B cell (primary cell): ENCODE measurements at regions not wholly inside any gene's neighbourhood (a gene's known extent, or its start where the extent isn't known, plus 50 kb on each side); places are given as distances from the start of the nearest gene placed in this dataset.

ENCODE experiments used
- ATAC-seq: fragments of 200-7000 bp; cut with Tn5 transposase; one replicate; pipeline ENCODE4 v1.10.0; 2021; ENCODE audit warnings: low read depth, mild to moderate bottlenecking, moderate number of reproducible peaks, moderate library complexity
- CTCF ChIA-PET: fragments of 350-600 bp; sonication (Branson Sonifier 250); formaldehyde crosslinking; loops from one replicate; lab custom pipeline; 2021; ENCODE audit warnings: antibody characterized with exemption, inconsistent platforms; lab: Charles Lee
- POLR2A ChIA-PET: fragments of 350-600 bp; sonication (Branson Sonifier 250); formaldehyde crosslinking; loops from one replicate; lab custom pipeline; 2021; ENCODE audit warnings: antibody characterized with exemption; lab: Charles Lee
- DNase-seq: peaks from one replicate; pipeline ENCODE4 v3.0.0; 2013
- H2AFZ ChIP-seq: 2 replicates; pipeline ENCODE4 v1.6.1; 2012; ENCODE audit warnings: mild to moderate bottlenecking, low read depth, low read length; ENCODE audit not compliant: insufficient read depth, poor library complexity, severe bottlenecking
- H3K27ac ChIP-seq, 2 donors: 1 replicate in 1 of 2; 2 replicates in 1 of 2; pipeline ENCODE4 v1.5.1; 2012 to 2013; ENCODE audit warnings: low read length in 2 of 2, mild to moderate bottlenecking in 2 of 2, moderate library complexity in 1 of 2
- H3K27me3 ChIP-seq, 4 experiments: fragments of 200-600 bp in 1 of 4; sonication (generic) in 1 of 4; replicated peaks in 1 of 4; 1 replicate in 2 of 4; 2 replicates in 2 of 4; pipeline versions ENCODE4 v1.6.1 to v1.7.0; 2013 to 2016; ENCODE audit warnings: low read length in 3 of 4, mild to moderate bottlenecking in 2 of 4, mixed read lengths in 1 of 4, moderate library complexity in 1 of 4; ENCODE audit not compliant: insufficient read depth in 4 of 4, control insufficient read depth in 3 of 4; ENCODE audit errors: control extremely low read depth in 1 of 4
- H3K36me3 ChIP-seq, 2 experiments: replicated peaks in 1 of 2; 1 replicate in 1 of 2; 2 replicates in 1 of 2; pipeline versions ENCODE4 v1.6.1 to v1.7.1; 2013; ENCODE audit warnings: low read length in 1 of 2; ENCODE audit not compliant: insufficient read depth in 2 of 2, control insufficient read depth in 1 of 2; ENCODE audit errors: control extremely low read depth in 1 of 2, extremely low read depth in 1 of 2
- H3K4me1 ChIP-seq, 2 donors: fragments of 200-600 bp in 1 of 2; sonication (generic) in 1 of 2; 1 replicate in 1 of 2; 2 replicates in 1 of 2; pipeline versions ENCODE4 v1.5.1 to v1.6.1; 2013 to 2017; ENCODE audit warnings: low read length in 2 of 2; ENCODE audit not compliant: control insufficient read depth in 2 of 2, insufficient read depth in 2 of 2
- H3K4me2 ChIP-seq: replicated peaks from 2 replicates; pipeline ENCODE3; 2012; ENCODE audit warnings: mild to moderate bottlenecking, low read depth, low read length; ENCODE audit not compliant: poor library complexity, severe bottlenecking
- H3K4me3 ChIP-seq, 5 experiments: fragments of 200-600 bp in 1 of 5; sonication (generic) in 1 of 5; 1 replicate in 3 of 5; 2 replicates in 2 of 5; pipeline versions ENCODE4 v1.5.1 to v1.7.0; 2011 to 2016; ENCODE audit warnings: low read length in 4 of 5, mild to moderate bottlenecking in 4 of 5, low read depth in 2 of 5, control low read depth in 1 of 5, moderate library complexity in 1 of 5; ENCODE audit not compliant: insufficient read depth in 1 of 5; ENCODE audit errors: control extremely low read depth in 1 of 5, extremely low read depth in 1 of 5
- H3K79me2 ChIP-seq: fragments of 200-600 bp; sonication (generic); one replicate; pipeline ENCODE4 v1.6.0; 2016; ENCODE audit warnings: low read length; ENCODE audit not compliant: control insufficient read depth, insufficient read depth
- H3K9ac ChIP-seq: fragments of 200-600 bp; sonication (generic); 2 replicates; pipeline ENCODE4 v1.6.1; 2017; ENCODE audit warnings: mild to moderate bottlenecking, low read length, moderate library complexity
- H3K9me3 ChIP-seq, 3 donors: one replicate each; pipeline versions ENCODE4 v1.6.1 to v1.7.1; 2013; ENCODE audit warnings: low read length in 2 of 3; ENCODE audit not compliant: control insufficient read depth in 2 of 3, insufficient read depth in 1 of 3; ENCODE audit errors: control extremely low read depth in 1 of 3
- H4K20me1 ChIP-seq: 2 replicates; pipeline ENCODE4 v1.6.0; 2012; ENCODE audit warnings: mild to moderate bottlenecking, low read length; ENCODE audit not compliant: insufficient read depth, control insufficient read depth, poor library complexity, severe bottlenecking
- H3K27ac Mint-ChIP-seq: one replicate; pipeline ENCODE4 v1.8.0; 2021; ENCODE audit warnings: mixed read lengths
- H3K27me3 Mint-ChIP-seq: one replicate; pipeline ENCODE4 v1.8.0; 2021; ENCODE audit warnings: mixed read lengths
- H3K4me1 Mint-ChIP-seq: one replicate; pipeline ENCODE4 v1.8.0; 2021; ENCODE audit warnings: mixed read lengths
- H3K4me3 Mint-ChIP-seq: one replicate; pipeline ENCODE4 v1.8.0; 2021; ENCODE audit warnings: mixed read lengths
- H3K9me3 Mint-ChIP-seq: one replicate; pipeline ENCODE4 v1.8.0; 2022; ENCODE audit warnings: mixed read lengths; ENCODE audit not compliant: insufficient read depth
- CTCF ChIP-seq: fragments of 200-600 bp; IDR thresholded peaks from one replicate; pipeline ENCODE4 v1.8.0; 2022; ENCODE audit warnings: antibody characterized with exemption, mild to moderate bottlenecking
- EZH2 ChIP-seq: IDR thresholded peaks from 2 replicates; pipeline ENCODE4 v1.6.1; 2012; ENCODE audit warnings: borderline replicate concordance, low read depth, mild to moderate bottlenecking, moderate library complexity, low read length; ENCODE audit not compliant: insufficient read depth, poor library complexity, severe bottlenecking
- WGBS: methylation state at CpG from one replicate; pipeline ENCODE4 v1.1.5; 2013; ENCODE audit warnings: missing lambda C conversion rate; ENCODE audit not compliant: insufficient coverage; 5-methylcytosine and 5-hydroxymethylcytosine counted together
- intact Hi-C: fragments of 100-400 bp; cut with micrococcal nuclease; formaldehyde crosslinking; loops from one replicate; pipeline ENCODE4 v1.10.0; 2022

DNA sequence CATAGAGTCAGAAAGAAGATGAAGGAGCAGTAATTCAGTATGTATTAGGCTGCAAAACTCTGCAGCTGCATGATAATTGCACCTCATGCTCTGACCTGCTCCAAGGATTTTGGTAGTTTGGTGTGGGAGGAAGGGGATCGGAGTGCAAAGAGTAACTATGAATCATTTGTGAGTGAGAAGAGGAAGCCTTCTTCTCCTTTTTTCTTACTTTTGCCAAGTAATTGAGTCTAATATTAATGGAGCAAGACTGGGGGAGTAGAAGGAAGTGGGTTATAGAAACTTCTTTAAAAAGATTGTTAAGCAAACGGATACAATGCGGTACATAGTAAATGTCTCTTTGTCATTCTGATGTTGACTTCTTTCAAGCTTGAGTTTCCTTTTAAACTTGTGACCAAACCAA, 276.5 kb downstream of the EDEM1 start:
- no peak overlapping the region for H3K4me3 Mint-ChIP-seq
- Histone ChIP-seq H3K27me3 (no peaks in the 10 kb centered on the region), H3K27ac (no peak overlapping the region), H3K79me2 (no peaks in the 10 kb centered on the region), H3K9me3 (no peaks in the 10 kb centered on the region), H2AFZ (no peak overlapping the region), H4K20me1 (no peaks in the 10 kb centered on the region), H3K4me2 (no peak overlapping the region), H3K36me3 (no peaks in the 10 kb centered on the region), H3K9ac (no peak overlapping the region), H3K4me3 (no peak overlapping the region), H3K4me1 (no peaks in the 10 kb centered on the region)
- ChIA-PET POLR2A (no interaction called here), CTCF (no interaction called here)
- H3K9me3 Mint-ChIP-seq, result no peaks in the 10 kb centered on the region
- H3K27me3 Mint-ChIP-seq, result peaks cover 15% of the 10 kb centered on the region
- ATAC-seq, result no peak
- H3K27ac Mint-ChIP-seq, result no peak overlapping the region
- intact Hi-C loops, result no loop called here
- DNase-seq, result no peak
- TF ChIP-seq EZH2 (no peak), CTCF (no peak)
- no peaks in the 10 kb centered on the region for H3K4me1 Mint-ChIP-seq
- no CpG with 5 or more reads among the region's 3 CpGs for WGBS

DNA sequence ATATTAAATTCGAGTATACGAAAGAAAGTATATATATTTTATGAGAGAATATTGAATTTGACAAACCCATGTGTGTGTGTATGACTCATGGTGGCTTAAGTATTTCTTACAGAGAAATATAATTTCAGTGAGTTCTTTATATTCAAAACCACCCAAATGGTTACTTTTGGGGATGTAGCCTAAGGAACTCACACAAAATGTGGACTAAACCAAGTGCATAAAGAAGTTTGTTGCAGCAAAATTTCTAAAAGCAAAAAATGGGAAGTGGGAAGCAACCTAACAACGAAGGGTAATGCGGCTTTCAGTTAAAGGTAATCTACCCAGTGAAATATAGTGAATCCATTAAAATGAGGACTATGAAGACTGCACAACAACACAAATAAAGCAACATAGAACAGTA, 277.1 kb downstream of the EDEM1 start:
- H3K27ac ChIP-seq, result no peak overlapping the region
- ATAC-seq (no peak), DNase-seq (no peak)
- TF ChIP-seq EZH2 (no peak), CTCF (no peak)
- CTCF ChIA-PET, result no interaction called here
- no peaks in the 10 kb centered on the region for H3K79me2 ChIP-seq
- H3K27ac Mint-ChIP-seq, result no peak overlapping the region
- H3K9me3 ChIP-seq, result no peaks in the 10 kb centered on the region
- H2AFZ ChIP-seq, result no peak overlapping the region
- intact Hi-C loops, result no loop called here
- H3K9ac ChIP-seq, result no peak overlapping the region
- WGBS, result no CpG with 5 or more reads among the region's 4 CpGs
- H3K4me3 ChIP-seq, result no peak overlapping the region
- no peak overlapping the region for H3K4me3 Mint-ChIP-seq
- H3K36me3 ChIP-seq, result no peaks in the 10 kb centered on the region
- POLR2A ChIA-PET, result no interaction called here
- no peaks in the 10 kb centered on the region for H3K9me3 Mint-ChIP-seq
- H3K4me1 ChIP-seq, result no peaks in the 10 kb centered on the region
- H4K20me1 ChIP-seq, result no peaks in the 10 kb centered on the region
- no peaks in the 10 kb centered on the region for H3K4me1 Mint-ChIP-seq
- H3K27me3 ChIP-seq, result no peaks in the 10 kb centered on the region
- H3K4me2 ChIP-seq, result no peak overlapping the region
- peaks cover 18% of the 10 kb centered on the region for H3K27me3 Mint-ChIP-seq
